HG02885 (cell line): ENCODE measurements at regions not wholly inside any gene's neighbourhood (a gene's known extent, or its start where the extent isn't known, plus 50 kb on each side); places are given as distances from the start of the nearest gene placed in this dataset.

ENCODE experiments used
- ATAC-seq: cut with Tn5 transposase; IDR thresholded peaks from one replicate; pipeline ENCODE4 v1.9.1; 2021; ENCODE audit warnings: mild to moderate bottlenecking; ENCODE audit not compliant: unreplicated experiment, poor library complexity

DNA sequence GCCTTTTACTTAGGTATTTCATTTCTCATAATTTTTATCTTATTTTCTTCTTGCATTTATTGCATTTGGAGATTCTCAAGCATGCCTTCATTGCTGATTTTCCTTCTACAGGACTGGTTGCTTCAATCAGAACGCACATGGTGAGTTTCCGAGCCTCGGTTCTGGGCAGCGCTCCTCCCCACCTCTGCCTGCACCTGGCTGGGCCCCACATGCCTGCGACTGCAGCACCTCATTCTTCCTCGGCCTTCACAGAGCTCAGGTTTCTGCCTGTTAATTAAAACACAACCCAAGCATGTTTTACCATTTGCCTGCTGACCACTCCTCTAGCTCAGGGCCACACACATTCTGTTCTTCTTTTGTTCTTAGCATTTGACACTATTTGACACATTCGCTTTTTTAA, 398.8 kb downstream of the GALR1 start:
- no peak for ATAC-seq

DNA sequence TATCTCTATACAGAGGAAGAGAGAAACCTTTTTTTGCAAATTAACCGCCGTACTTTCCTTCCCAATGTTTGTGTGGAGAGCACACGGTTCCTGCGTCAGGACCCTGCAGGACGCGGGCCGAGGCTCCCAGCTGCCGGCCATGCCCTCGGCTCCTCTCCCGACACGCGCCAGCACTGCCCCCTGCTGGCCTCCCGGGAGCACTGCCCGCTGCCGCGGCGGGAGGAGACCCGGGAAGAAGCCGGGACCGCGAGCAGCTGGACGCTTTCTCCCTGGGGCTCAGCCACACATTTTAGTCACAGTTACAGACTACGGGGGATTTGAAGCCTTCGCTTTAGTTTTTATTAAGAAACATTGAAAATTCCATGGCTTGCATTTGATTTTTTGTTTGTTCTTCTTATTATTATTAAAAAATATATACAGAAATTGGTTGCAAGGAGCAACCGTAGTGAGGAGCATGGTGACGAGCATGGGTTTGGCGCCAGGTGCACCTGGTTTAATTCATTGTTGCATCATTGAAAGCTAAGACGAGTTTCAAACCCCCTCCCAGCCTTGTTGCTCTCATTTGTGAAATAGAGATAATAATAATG, 401.2 kb downstream of the GALR1 start:
- ATAC-seq = peak; percentile 94

DNA sequence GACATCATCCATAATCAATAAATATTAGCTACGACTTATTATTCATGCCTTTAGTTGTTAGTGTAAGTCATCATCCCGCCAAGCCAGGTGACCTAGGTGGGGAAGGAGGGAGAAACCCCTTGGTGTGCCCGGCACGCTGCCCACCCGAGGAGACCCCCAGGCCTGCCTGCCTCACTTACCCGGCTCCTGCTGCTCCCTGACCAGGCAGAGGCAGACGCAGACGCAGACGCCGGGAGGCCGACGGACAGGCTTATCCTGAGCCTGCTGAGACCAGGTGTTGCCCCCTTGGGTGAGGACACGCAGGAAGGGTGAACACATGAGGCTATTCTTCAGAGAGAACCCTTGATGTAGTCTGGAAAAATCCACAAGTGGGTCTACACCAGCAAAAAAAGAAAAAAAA, 401.8 kb downstream of the GALR1 start:
- no peak for ATAC-seq

DNA sequence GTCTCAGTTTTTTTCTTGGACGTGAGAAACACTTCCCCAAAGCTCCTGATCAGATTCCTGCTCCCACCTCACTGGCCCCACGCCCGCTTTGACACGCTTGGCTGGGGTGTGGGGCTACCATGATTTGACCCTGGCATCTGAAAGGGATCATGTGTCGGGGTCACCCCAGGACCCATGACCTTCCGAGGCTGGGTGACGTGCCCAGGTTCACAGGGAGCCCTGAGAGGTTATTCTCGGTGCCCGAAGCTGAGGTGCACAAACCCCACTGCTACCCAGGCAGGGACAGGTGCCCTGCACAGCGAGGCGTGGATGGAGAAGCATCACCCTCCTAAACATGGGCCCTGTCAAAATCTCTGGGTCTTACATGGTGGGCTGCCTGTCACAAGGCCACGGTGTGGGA, 404.1 kb downstream of the GALR1 start:
- ATAC-seq = no peak

DNA sequence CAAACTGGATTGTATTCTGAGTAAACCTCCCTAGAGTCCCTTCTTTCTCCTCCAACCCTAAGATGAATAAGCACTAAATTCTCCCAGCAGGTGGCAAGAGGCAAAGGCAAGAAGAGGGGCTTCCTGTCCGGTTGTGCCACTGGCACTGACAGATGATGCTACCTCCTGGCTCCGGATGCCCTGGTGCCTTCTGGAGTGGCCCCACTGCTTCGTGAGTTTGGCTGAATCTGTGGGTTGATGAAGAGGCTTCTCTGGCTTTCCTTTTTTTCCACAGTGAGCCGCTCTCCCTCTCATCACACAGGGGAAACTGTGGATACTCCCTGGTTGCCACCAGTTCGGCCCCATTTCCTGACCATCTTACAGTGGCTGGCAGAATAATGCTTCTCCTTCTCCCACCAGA, 404.7 kb downstream of the GALR1 start:
- no peak for ATAC-seq

DNA sequence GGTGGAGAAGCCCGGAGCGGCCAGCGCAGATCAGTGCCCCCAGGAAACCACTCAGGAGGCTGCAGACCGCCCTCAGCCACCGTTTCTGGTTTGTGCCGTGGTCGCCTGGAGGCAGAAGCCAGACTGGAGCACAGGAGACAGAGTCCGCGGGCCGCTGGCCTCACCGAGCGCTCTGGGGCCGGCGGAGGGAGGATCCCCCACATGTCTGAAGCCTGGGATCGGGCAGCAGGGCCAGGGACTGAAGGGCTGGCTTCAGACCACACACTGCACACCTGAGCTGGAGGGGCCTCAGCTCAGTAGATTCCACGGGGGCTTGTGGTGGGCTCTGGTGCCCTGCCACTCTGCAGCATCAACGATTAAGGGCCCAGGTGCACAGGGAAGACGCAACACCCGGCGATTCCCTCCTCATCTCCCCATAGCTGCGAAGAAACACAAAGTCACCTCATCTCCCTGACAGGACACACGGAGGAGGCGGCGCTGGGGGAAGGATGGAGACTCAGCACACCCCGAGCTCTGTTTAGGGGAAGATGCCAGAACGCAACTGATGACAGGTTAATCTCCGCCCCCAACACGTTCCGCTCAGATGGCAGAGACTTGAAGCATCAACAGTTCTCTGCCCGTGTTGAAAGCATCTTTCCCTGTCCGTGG, 408.1 kb downstream of the GALR1 start:
- ATAC-seq = no peak

DNA sequence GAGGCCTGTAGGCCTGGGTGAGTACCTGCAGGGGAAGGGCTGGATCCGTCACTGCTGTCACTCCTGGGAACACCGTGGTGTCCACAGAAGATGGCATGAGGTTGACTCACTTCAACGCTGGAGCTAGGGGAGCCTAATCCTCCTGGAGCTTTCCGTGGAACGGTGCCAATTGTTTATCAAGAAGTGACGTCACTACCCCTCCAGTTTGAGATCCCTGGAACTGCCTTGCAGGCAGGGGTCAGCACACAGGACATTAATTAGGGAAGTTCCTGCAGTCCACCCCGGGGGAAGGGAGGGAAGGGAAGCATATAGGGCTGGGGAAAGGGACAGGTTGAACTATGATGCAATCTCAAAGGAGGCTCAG, 408.6 kb downstream of the GALR1 start:
- no peak for ATAC-seq

DNA sequence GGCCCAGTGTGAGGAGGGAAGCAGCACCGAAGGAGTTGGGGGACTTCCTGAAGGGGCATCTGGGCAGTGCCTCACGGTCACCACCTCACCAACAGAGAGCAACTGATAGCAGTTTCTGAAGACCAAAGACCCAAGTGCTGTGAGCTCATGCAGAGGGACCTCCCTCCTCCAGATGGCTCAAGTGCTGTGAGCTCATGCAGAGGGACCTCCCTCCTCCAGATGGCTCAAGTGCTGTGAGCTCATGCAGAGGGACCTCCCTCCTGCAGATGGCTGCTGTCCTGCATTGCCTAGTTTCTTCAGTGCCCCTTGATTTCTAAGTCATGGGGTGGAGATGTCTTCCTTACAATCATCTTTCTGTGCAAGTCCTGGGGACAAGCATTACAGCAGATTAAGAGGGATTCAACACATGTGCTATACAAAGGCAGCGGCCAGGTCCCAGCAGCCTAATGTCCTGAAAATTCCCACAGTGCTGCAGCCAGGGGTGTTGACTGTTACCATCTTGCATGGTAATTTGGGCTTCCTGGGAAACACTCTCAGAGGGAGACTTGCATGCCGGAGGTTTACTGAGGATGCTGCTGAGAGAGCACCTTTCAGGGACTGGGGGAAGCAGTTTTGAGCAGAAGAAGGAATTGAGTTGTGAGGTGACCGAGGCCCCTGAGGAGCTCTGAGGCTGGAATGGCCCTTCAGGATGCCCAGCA, 409.3 kb downstream of the GALR1 start:
- no peak for ATAC-seq

DNA sequence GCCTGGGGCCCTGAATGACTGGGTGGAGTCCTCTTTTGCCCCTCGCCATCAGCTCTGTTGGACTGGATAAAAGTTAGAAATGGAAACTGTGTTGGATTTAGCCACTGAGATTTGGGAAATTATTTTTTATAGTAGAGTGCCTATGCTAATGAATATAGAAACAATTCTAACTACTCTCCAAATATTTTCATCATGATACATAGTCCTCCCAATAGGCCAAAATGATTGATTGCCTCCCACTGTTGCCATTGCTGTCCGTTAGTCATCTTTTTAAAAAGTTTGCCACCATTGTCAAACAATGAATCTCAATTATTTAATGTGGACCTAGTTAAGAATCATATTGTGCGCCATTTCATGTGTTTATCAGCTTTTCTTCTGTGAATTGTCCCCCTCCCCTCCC, 417.0 kb downstream of the GALR1 start:
- ATAC-seq = no peak

DNA sequence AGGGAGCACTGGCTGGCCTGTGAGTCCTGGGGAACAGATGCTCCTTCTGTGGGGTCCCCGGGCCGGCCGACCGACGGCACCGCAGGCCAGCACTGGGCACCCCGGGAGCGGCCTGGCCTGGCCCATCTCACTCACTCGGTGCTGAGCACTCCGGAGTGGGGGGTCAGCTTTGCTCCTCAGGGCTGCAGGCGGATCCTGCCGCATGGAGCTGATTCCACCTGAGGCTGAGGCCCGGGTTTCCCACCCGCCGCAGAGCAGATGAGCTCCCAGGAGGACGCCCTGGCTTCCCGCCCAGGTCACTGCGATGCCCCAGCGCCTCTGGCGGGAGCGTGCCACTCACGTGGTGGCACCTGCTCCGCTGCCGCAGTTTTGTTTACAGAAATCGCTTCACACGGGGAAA, 418.6 kb downstream of the GALR1 start:
- ATAC-seq = no peak

DNA sequence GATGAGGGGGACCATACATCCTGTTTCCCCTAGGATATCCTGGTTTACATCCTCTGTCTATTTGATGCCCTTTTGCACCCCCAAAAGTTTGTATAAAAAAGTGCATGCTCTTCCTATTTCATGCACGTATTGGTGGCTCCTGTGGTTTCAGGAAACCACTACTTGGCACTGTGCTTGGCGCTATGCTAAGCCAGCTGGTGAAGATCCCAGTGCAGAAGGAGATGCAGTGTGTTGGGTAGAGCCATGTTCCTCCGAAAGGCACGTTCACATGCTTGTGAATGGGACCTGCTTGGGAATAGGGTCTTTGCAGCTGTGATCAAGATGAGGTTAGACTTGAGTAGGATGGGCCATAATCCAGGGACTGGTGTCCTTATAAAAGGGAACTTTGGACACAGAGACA, 419.7 kb downstream of the GALR1 start:
- ATAC-seq = no peak

DNA sequence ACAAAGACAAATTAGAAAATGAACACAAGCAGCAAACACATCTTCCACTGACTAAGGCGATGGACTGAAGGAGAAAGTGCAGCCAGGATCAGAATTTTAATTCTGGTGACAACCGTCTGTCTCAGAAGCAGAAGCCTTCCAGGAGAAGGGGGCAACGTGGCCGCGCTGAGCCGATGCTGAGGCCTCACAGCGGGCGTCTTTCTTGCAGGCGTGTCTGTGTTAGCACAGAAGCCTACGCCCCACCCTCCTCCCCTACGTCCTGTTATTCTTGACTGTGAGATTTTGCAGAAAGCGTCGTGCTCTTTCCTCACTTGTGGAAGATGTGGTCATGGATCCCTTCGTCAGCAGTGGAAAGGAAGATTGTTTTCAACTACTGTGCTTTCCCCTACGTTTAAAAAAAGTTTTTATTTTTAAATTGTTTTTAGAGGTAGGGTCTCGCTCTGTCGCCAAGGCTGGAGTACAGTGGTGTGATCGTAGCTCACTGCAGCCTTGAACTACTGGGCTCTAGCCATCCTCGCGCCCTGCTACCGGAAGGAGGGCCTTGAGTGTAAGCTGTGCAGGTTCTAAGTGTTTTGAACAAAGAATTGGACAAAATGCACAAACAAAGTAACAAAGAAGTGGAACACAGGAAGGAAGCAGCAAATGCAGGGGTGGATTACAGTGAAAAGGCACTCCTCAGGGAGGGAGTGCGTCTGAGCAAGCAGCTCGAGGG, 422.0 kb downstream of the GALR1 start:
- ATAC-seq = no peak

DNA sequence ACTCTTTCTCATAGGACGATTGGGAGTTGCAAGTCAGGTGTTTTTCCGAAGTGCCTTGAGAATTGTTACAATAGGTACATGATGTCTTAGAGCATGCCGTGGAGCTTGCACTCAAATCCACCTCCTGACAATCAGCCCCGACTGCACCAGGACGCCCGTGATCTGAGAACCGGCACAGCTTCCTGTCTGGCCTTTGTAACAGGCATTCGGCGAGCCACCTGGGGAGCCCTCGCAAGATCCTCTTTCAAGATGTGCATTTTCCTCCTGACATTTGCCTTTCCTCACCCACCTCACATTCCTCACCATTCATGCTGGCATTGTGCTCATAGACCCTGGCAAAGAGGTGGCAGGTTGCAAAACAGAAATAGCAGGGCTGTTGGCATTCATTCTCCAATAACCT, 427.3 kb downstream of the GALR1 start:
- ATAC-seq = no peak

DNA sequence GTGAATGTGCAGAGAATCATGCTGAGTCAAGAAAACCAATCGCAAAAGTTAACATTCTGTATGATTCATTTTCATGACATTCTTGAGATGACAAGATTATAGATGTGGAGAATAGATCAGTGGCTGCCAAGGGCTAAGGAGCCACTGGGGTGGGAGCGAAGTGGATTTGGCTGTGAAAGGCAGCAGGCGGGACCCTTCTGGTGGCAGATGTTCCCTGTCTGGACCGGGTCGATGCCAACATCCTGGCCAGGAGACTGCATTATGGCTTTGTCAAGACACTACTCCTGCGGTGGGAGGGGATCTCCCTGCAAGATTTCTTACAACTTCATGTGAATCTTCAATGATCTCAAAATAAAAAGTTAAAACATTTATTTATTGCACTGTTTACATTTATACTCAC, 427.9 kb downstream of the GALR1 start:
- no peak for ATAC-seq

DNA sequence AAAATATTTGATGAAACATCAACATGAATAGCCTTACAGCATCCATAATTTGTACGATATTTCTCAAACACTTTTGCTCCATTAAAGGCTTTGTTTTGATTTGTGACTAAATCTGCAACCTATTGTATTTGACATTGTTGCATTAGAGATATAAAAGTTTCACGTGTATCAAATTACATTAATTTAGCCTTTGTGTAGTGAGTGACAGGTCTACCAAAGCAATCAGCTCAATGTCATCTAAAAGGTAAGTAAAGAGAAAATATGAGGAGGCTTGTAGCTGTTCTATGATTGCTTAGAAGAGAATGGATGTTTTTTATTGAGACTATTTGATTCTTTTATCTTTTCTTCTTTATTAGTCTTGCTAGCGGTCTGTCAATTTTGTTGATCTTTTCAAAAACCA, 430.2 kb downstream of the GALR1 start:
- ATAC-seq = no peak

DNA sequence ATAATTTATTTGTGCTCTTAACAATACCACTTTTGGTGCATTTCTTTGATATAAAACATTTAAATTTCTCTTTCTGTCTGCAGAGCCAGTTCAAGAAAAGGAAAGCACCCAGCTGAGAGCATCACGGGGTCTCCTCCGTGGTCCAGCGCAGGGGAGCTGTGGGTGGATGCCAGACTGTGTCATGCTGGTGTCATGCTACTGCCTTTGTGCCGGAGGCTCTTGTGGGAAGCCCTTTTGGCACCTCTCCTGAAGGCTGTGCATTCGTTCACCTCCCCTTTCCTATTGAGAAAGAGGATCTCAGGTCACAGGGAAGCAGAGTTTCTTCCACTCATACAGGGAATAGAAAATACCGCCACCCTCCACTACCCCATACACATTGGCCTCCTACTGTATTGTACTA, 450.4 kb downstream of the GALR1 start:
- ATAC-seq = no peak

DNA sequence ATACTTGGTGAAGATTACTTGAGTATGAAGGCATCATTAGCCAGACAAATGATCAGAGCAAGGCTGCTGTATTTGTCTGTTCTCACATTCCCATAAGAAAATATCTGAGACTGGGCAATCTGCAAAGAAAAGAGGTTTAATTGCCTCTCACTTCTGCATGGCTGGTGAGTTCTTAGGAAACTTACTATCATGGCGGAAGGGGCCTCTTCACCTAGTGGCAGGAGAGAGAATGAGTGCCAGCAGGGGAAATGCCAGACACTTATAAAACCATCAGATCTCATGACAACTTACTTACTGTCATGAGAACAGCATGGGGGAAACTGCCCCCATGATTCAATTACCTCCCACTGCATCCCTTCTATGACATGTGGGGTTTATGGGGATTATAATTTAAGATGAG, 452.3 kb downstream of the GALR1 start:
- ATAC-seq = no peak

DNA sequence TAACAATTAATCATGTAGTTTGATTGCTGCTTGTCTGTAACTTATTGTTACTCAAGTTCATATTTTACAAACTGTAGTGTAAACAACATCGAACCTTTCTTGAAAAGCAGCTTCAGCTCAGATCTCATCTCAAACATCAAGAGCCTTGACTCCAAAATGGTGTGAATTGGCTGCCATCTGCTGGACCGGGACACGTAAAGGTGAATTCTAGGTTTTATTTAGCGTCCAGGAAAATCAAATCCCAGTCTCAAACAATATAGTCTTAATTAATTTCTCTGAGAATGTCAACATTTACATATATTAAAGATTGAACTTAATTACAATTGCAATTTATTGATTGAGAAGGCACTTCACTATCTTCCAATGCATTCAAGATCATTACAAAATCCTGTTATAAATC, 453.0 kb downstream of the GALR1 start:
- no peak for ATAC-seq

DNA sequence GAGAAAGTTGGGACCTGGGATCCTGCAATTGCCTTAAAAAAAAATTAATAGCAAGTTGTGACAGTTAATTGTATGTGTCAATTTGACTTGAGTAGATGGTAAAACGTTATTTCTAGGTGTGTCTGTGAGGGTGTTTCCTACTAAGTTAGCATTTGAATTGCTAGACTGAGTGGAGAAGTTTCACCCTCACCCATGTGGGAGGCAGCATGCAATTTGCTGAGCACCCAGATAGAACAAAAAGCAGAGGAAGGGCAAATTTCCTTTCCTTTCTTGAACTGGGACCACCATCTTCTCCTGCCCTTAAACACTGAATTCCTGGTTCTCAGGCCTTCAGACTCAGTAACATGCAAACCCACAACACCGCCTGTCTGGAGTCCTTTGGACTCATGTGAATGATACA, 455.7 kb downstream of the GALR1 start:
- ATAC-seq = no peak

DNA sequence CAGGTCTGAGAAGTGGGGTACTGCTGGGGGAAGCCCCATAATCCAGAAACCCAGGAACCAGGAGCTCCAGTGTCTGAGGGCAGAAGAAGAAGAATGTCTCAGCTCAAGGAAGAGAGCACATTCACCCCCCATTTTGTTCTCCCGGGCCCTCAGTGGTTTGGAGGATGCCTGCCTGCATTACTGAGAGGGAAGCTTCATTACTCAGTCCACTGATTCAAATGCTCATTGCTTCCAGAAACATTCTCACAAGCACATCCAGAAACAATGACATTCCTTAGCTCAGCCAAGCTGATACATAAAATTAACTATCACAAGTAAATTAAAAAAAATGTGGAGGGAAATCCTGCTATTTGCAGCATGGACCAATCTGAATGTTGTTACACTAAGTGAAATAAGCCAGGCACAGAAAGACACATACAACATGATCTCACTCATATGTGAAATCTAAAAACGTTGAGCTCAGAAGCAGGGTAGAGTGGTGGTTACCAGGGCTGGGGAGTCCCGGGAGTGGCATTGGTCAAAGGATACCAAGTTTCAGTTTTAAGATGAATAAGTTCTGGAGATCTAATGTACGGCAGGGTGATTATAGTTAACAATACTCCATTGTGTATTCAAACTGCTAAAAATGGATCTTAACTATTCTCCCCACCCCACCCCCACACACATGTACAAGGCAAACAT, 459.3 kb downstream of the GALR1 start:
- no peak for ATAC-seq

DNA sequence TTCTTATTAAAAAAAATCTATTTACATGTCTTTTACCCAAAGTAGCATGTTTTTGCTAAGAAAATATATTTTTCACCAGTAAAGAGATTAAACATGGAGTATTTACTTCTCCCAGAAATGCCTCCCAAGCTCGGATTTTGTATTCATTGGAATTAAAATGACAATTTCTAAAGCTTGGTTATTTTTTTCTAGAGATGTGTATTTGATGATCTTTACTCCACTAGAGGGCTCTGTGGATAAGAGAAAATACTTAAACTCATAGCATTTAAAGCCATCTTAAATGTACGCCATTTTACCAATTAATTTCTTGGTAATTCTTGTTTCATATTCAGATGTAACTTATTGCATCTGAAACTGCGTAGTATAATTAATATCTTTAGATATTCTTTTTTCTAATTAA, 461.4 kb downstream of the GALR1 start:
- no peak for ATAC-seq
